ENCODE measurements at regions not wholly inside any gene's neighbourhood (a gene's known extent, or its start where the extent isn't known, plus 50 kb on each side); places are given as distances from the start of the nearest gene placed in this dataset.

DNA sequence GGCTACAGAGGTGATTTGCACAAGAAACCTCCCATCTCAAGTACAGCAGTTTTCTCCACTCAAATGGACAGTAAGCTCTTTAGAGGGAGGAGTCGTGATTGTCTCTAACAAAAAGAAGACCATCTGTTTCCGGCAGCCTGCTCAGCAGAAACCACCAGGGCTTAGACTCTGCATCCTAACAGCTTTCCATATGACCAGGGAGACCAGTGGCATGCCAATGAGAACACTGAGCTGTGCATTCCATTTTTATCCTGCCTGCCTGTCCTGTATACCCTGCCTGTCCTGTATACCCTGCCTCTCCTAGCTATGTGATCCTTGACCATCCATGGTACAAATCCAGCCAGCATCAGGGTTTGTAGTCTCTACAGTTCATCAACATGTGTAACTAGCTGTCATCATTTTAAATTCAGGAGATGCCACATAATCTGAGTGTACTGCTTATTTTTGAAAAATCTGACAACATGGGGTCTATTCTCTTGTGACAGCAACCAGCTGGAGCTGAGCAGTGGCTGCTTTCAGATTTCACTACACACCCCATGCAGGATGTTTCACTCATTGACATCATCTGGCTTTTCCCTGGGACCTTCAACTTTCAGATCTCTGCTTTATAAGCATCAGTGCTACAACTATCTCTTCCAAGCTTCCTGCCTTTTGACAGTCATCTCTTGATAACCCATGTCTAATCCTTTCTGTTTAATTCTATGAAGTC is 50.5 kb upstream of the POU2AF2 start:
- DNase-seq (ENCODE audit: insufficient read length, low spot score) (no peak), FAIRE-seq (no peak)
- TF ChIP-seq, protein P1, sequence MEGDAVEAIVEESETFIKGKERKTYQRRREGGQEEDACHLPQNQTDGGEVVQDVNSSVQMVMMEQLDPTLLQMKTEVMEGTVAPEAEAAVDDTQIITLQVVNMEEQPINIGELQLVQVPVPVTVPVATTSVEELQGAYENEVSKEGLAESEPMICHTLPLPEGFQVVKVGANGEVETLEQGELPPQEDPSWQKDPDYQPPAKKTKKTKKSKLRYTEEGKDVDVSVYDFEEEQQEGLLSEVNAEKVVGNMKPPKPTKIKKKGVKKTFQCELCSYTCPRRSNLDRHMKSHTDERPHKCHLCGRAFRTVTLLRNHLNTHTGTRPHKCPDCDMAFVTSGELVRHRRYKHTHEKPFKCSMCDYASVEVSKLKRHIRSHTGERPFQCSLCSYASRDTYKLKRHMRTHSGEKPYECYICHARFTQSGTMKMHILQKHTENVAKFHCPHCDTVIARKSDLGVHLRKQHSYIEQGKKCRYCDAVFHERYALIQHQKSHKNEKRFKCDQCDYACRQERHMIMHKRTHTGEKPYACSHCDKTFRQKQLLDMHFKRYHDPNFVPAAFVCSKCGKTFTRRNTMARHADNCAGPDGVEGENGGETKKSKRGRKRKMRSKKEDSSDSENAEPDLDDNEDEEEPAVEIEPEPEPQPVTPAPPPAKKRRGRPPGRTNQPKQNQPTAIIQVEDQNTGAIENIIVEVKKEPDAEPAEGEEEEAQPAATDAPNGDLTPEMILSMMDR (IDR thresholded peaks at IDR 0.05; ENCODE audit: insufficient read depth, missing control alignments): no peak

DNA sequence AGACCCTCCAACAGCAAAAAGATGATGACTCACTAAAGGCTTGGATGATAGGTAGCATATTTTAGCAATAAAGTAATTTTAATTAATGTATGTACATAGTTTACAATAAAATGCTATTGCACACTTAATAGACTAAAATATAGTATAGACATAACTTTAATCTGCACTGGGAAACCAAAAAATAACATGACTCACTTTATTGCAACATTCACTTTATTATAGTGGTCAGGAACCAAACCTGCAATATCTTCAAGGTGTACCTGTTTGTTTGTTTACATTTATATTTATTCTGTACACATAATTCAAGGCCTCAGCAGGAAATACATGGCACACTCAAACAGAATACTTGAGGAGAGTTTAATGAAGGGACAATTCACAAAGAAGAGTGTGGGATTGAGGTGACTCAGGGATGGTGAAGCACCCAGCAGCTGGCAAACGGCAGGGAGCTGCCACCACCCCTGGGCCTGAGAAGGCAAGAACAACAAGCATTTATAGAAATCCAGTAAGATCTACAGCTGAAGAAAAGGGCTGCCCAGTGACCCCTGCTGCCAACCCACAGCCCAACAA is 51.5 kb upstream of the POU2AF2 start:
- TF ChIP-seq, protein P1 (IDR thresholded peaks at IDR 0.05; ENCODE audit: insufficient read depth, missing control alignments): no peak
- FAIRE-seq: no peak
- no peak for DNase-seq (ENCODE audit: insufficient read length, low spot score)

DNA sequence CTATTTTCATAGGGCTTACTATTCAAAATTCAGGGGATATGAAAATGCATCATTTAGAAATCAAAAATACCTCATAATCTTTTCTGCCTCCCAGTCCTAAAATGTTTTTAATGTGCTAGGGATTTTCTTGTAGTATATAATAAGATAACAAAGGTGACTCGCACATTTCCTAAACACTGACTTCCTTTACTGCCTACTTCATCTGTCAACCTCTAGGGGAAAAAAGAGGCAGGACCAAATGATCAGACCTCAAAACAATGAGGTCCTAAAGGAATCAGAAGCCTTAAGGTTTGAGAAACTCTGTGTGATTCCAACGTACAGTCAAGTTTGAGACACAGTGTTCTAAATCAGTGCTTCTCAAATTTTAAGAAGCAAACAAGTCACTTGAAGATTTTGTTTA is 56.1 kb upstream of the POU2AF2 start:
- TF ChIP-seq, protein P1 (IDR thresholded peaks at IDR 0.05; ENCODE audit: insufficient read depth, missing control alignments): no peak
- DNase-seq (ENCODE audit: insufficient read length, low spot score) (no peak), FAIRE-seq (no peak)

DNA sequence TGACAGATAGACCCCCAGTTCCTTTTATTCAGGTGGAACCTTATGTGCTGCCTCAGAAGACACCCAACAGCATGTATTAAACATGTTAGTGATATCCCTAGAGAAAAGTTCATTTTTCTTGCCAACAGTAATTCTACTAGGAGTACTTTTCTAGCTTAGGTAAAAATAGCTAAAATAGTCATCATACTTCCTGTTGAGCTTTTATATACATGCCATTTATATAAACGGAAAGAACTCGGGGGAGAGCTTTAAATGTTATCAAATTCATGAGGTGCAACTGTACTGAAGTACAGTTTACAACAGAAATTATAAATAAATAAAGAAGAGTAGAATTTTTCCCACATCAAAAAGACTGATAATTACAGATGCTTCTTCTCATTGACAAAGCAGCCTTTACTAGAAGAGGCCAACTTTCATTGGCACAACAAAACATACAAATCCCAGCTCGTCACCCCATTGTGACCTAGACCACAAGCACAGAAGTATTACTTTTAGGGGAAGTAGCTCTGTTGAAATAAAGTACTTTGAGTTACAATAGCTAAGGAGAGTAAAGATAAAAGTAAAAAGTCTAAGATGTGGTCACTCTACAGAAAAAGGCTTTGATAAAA is 59.1 kb upstream of the POU2AF2 start:
- DNase-seq (ENCODE audit: insufficient read length, low spot score) (no peak), FAIRE-seq (no peak)
- TF ChIP-seq, protein P1 (IDR thresholded peaks at IDR 0.05; ENCODE audit: insufficient read depth, missing control alignments): no peak

DNA sequence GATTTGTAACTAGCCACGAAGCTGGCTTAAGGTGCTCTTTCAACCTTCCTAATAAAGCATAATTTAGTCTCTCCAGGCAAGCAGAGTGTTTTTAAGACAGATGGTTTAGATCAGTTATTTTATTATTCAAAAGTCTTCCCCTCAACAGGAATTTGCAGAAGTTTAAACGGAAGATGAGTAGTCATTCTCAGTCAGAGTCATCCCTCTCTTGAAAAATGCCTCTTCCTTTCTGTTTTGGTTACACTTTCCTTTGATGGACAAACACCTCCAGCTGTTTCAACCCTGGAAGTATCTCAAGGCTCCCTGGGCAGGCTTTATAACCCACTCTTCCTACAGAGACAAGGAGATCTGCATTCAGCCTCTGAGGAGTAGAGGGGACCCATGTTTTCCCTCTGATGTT is 60.3 kb upstream of the POU2AF2 start:
- FAIRE-seq (no peak), DNase-seq (ENCODE audit: insufficient read length, low spot score) (no peak)
- TF ChIP-seq, protein P1 (IDR thresholded peaks at IDR 0.05; ENCODE audit: insufficient read depth, missing control alignments): no peak

DNA sequence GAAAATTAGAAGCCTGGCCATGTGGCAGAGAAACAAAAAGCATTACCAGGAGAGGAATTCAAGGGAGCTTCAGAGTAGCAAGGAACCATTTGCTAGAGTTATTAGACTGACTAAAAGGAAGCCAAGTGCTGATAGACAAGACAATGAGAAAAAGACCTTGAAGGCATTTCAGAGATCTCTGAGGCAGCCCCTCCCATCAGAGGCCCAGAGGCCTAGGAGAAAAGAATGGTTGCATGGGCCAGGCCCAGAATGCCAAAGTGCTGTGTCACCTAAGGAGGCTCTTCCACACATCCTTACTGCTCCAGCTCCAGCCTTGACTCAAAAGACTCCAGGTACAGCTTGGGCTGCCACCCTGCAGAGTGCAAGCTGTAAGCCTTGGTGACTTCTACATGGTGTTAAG is 61.8 kb upstream of the POU2AF2 start:
- TF ChIP-seq, protein P1 (IDR thresholded peaks at IDR 0.05; ENCODE audit: insufficient read depth, missing control alignments): no peak
- DNase-seq (ENCODE audit: insufficient read length, low spot score) (no peak), FAIRE-seq (no peak)

Data from D721Med (cell line).